Calu3 (cell line): ENCODE measurements at regions not wholly inside any gene's neighbourhood (a gene's known extent, or its start where the extent isn't known, plus 50 kb on each side); places are given as distances from the start of the nearest gene placed in this dataset.
"Not testable (repeated sequence)": the region's sequence is repeated elsewhere in the genome, so short reads cannot be mapped to it uniquely, and the experiment has no call there.

Experiments
- BruUV-seq: library from RNA; stranded (reverse); fragments of 400-500 nt; replicated peaks from 2 replicates; lab custom pipeline; 2021; lab: Mats Ljungman, UMichigan
- CTCF ChIA-PET: fragments of 300-600 bp; sonication (Branson Sonifier 250); formaldehyde crosslinking; loops from one replicate; lab custom pipeline; 2022; ENCODE audit warnings: antibody characterized with exemption; lab: Charles Lee
- DNase-seq: peaks from one replicate; pipeline ENCODE4 v3.0.0; 2022
- H3K27ac Mint-ChIP-seq: one replicate; pipeline ENCODE4 v1.8.0; 2022; ENCODE audit warnings: mixed read lengths; ENCODE audit not compliant: unreplicated experiment
- H3K27me3 Mint-ChIP-seq: one replicate; pipeline ENCODE4 v1.8.0; 2022; ENCODE audit warnings: mixed read lengths; ENCODE audit not compliant: unreplicated experiment
- H3K36me3 Mint-ChIP-seq: one replicate; pipeline ENCODE4 v1.8.0; 2022; ENCODE audit warnings: mild to moderate bottlenecking, moderate library complexity, mixed read lengths; ENCODE audit not compliant: insufficient read depth, unreplicated experiment
- H3K4me1 Mint-ChIP-seq: one replicate; pipeline ENCODE4 v1.8.0; 2022; ENCODE audit warnings: mild to moderate bottlenecking, low read depth, mixed read lengths; ENCODE audit not compliant: unreplicated experiment
- H3K4me3 Mint-ChIP-seq: one replicate; pipeline ENCODE4 v1.8.0; 2022; ENCODE audit warnings: mild to moderate bottlenecking, low read depth, moderate library complexity, mixed read lengths; ENCODE audit not compliant: unreplicated experiment
- H3K9me3 Mint-ChIP-seq: one replicate; pipeline ENCODE4 v1.8.0; 2022; ENCODE audit warnings: low read depth, mixed read lengths; ENCODE audit not compliant: unreplicated experiment
- CTCF ChIP-seq: fragments of 200-600 bp; IDR thresholded peaks from one replicate; pipeline ENCODE4 v1.8.0; 2022; ENCODE audit warnings: antibody characterized with exemption; ENCODE audit not compliant: unreplicated experiment
- intact Hi-C: fragments of 100-400 bp; cut with micrococcal nuclease; formaldehyde crosslinking; loops from one replicate; pipeline ENCODE4 v1.10.0; 2022; ENCODE audit not compliant: unreplicated experiment

DNA sequence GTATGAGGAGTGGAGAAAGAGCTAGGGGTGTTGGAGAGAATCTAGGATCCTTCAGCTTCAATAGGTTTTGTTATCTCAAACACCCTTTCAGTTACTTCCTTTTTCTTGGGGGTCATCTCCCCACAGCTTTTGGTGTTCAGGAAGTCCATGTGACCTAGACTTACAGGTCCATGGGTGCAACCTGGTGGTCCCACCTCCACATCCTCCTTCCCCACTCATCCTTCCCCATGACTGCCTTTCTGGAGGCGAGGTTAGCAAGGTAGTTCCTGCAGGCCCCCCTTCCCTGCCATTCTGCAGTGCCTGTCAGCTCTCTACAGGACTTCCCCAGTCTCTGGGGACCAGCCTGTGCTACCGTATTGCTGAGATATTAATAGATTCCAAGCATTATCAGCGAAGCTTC lies 107.6 kb downstream of the TMEM17 start:
- CTCF ChIA-PET: interaction anchor here (0.6 kb wide), 2 partner anchors 9 to 47 kb away, joined by 5 to 9 read pairs; no protein-coding TSS in a partner anchor
- no peak overlapping the region for H3K4me3 Mint-ChIP-seq
- no peaks in the 10 kb centered on the region for H3K27me3 Mint-ChIP-seq
- no TSS peak for BruUV-seq
- intact Hi-C loops: no loop called here
- peaks cover 4% of the 10 kb centered on the region for H3K9me3 Mint-ChIP-seq
- H3K4me1 Mint-ChIP-seq: peaks cover 10% of the 10 kb centered on the region
- no peaks in the 10 kb centered on the region for H3K36me3 Mint-ChIP-seq
- no peak for TF ChIP-seq CTCF
- no peak overlapping the region for H3K27ac Mint-ChIP-seq
- no peak for DNase-seq

- Mint-ChIP-seq H3K4me3 (no peak overlapping the region), H3K9me3 (peaks cover under 1% of the 10 kb centered on the region), H3K27ac (no peak overlapping the region), H3K27me3 (no peaks in the 10 kb centered on the region), H3K36me3 (no peaks in the 10 kb centered on the region), H3K4me1 (peaks cover 10% of the 10 kb centered on the region)
- TF ChIP-seq CTCF: no peak
- intact Hi-C loops: no loop called here
- CTCF ChIA-PET: no interaction called here
- BruUV-seq: no TSS peak
- DNase-seq: no peak
These were observed 109.1 kb downstream of the TMEM17 start for GRCh38 chr2:62396880-62397279.

GRCh38 chr2:62393293-62393692 lies 112.7 kb downstream of the TMEM17 start:
- intact Hi-C loops: no loop called here
- no peak for TF ChIP-seq CTCF
- Mint-ChIP-seq H3K36me3 (no peaks in the 10 kb centered on the region), H3K27me3 (no peaks in the 10 kb centered on the region), H3K27ac (no peak overlapping the region), H3K4me1 (peaks cover 10% of the 10 kb centered on the region), H3K9me3 (no peaks in the 10 kb centered on the region), H3K4me3 (no peak overlapping the region)
- DNase-seq: no peak
- CTCF ChIA-PET: no interaction called here
- no TSS peak for BruUV-seq

GRCh38 chr2:62391696-62392095 lies 114.3 kb downstream of the TMEM17 start:
- peaks cover 10% of the 10 kb centered on the region for H3K4me1 Mint-ChIP-seq
- TF ChIP-seq CTCF: no peak
- H3K9me3 Mint-ChIP-seq: no peaks in the 10 kb centered on the region
- DNase-seq: no peak
- intact Hi-C loops: no loop called here
- no peaks in the 10 kb centered on the region for H3K36me3 Mint-ChIP-seq
- H3K4me3 Mint-ChIP-seq: no peak overlapping the region
- no peaks in the 10 kb centered on the region for H3K27me3 Mint-ChIP-seq
- CTCF ChIA-PET: interaction anchor here (0.6 kb wide), 1 partner anchor 81 kb away, joined by 5 read pairs; no protein-coding TSS in a partner anchor
- no TSS peak for BruUV-seq
- H3K27ac Mint-ChIP-seq: no peak overlapping the region

DNA sequence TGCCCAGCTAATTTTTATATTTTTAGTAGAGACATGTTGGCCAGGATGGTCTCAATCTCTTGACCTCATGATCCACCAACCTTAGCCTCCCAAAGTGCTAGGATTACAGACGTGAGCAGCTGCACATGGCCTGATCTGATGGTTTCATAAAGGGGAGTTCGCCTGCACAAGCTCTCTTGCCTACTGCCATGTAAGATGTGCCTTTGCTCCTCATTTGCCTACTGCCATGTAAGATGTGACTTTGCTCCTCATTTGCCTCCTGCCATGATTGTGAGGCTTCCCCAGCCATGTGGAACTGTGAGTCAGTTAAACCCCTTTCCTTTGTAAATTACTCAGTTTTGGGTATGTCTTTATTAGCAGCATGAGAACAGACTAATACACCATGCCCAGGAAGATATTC lies 119.6 kb downstream of the TMEM17 start:
- H3K9me3 Mint-ChIP-seq, H3K27ac Mint-ChIP-seq, intact Hi-C loops, CTCF ChIA-PET, H3K27me3 Mint-ChIP-seq, BruUV-seq, H3K4me1 Mint-ChIP-seq, DNase-seq, H3K36me3 Mint-ChIP-seq, H3K4me3 Mint-ChIP-seq: not testable (repeated sequence)
